Sigmoid colon (tissue), 6 donors: ENCODE measurements at regions not wholly inside any gene's neighbourhood (a gene's known extent, or its start where the extent isn't known, plus 50 kb on each side); places are given as distances from the start of the nearest gene placed in this dataset.

ENCODE experiments used
- DNase-seq: peaks from one replicate; pipeline ENCODE4 v3.0.0-alpha.2; 2019
- H3K27ac ChIP-seq, 4 donors: fragments of 200-600 bp; sonication (generic); one replicate each; pipeline ENCODE4 v1.5.1; 2016 to 2019; ENCODE audit warnings: mild to moderate bottlenecking in 1 of 4
- H3K27me3 ChIP-seq, 3 donors: fragments of 200-600 bp; sonication (generic); one replicate each; pipeline ENCODE4 v1.5.1; 2019; ENCODE audit warnings: mild to moderate bottlenecking in 1 of 3
- H3K36me3 ChIP-seq, 4 donors: fragments of 200-600 bp; sonication (generic); one replicate each; pipeline ENCODE4 v1.5.1; 2016 to 2019
- H3K4me1 ChIP-seq, 4 donors: fragments of 200-600 bp; sonication (generic); one replicate each; pipeline ENCODE4 v1.5.1; 2017 to 2019
- H3K4me3 ChIP-seq, 4 donors: fragments of 200-600 bp; sonication (generic); one replicate each; pipeline ENCODE4 v1.5.1; 2017 to 2019; ENCODE audit warnings: mild to moderate bottlenecking in 2 of 4, moderate library complexity in 1 of 4
- H3K9me3 ChIP-seq, 4 donors: fragments of 200-600 bp in 3 of 4; sonication (generic) in 3 of 4; one replicate each; pipeline versions ENCODE4 v1.5.1 to v1.6.1; 2013 to 2019
- EP300 ChIP-seq, 4 donors: sonication (generic); formaldehyde crosslinking; IDR thresholded peaks; one replicate each; pipeline ENCODE4 v1.6.1; 2017; ENCODE audit warnings: antibody characterized with exemption in 4 of 4
- POLR2A ChIP-seq, 2 donors: fragments of 450-650 bp; IDR thresholded peaks; one replicate each; pipeline ENCODE4 v1.6.1; 2016; ENCODE audit warnings: antibody characterized with exemption in 2 of 2, mild to moderate bottlenecking in 2 of 2, moderate library complexity in 2 of 2
- POLR2AphosphoS5 ChIP-seq, 4 donors: sonication (generic); formaldehyde crosslinking; IDR thresholded peaks; one replicate each; pipeline ENCODE4 v1.6.1; 2017; ENCODE audit warnings: antibody characterized with exemption in 4 of 4
- WGBS, 2 donors: extraction: QIAGEN DNeasy Blood & Tissue Kit; methylation state at CpG; one replicate each; pipeline ENCODE4 v1.1.7; 2013; 5-methylcytosine and 5-hydroxymethylcytosine counted together
- intact Hi-C: fragments of 100-400 bp; cut with DNase I; formaldehyde crosslinking; loops from one replicate; pipeline ENCODE4 v1.15.1; 2023
- TF ChIP-seq, protein P1 (sequence below), 4 experiments: fragments of 450-650 bp in 3 of 4; fragments of 200-600 bp in 1 of 4; IDR thresholded peaks; one replicate each; pipeline ENCODE4 v1.5.1; 2016 to 2019; ENCODE audit warnings: antibody characterized with exemption in 4 of 4, mild to moderate bottlenecking in 3 of 4, moderate library complexity in 2 of 4
- donor health status: healthy with polysubstance abuse.
- donor health status: healthy.

DNA sequence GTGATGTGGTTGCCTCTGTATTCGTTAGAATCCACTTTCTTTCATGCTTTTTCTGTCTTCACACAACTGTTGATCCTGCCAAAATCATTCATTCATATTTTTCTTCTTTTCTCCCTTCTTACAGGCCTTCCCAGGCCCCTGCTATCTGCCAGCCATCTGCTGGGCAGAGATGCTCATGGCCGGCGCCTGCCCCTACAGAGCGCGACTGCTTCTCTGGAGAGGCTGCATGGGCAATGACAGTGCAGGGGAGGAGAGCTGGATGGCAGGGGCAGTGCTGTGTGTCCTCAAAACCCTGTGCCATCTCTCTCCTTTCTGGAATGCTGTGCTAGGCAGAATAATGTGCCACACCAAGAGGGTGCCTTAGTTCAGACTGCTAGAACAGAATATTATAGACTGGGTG, 125.2 kb downstream of the INHBB start:
- DNase-seq, result peak; percentile 29
- no peaks in the 10 kb centered on the region for H3K27me3 ChIP-seq
- peaks cover 0 to 17% (median 9%) of the 10 kb centered on the region in 4 donors for H3K4me1 ChIP-seq
- WGBS, 2 donors, result 86 to 91% methylated on average over 5 of the region's 5 CpGs
- intact Hi-C loops, result no loop called here
- no peak overlapping the region for H3K4me3 ChIP-seq
- H3K9me3 ChIP-seq, result peaks cover 0 to 6% (median under 1%) of the 10 kb centered on the region in 4 donors
- H3K27ac ChIP-seq, result peak overlapping the region in 3 of 4 donors; percentile 48 to 69 (median 66)
- no peak for TF ChIP-seq POLR2A (IDR thresholded peaks at IDR 0.05)
- TF ChIP-seq, protein P1, sequence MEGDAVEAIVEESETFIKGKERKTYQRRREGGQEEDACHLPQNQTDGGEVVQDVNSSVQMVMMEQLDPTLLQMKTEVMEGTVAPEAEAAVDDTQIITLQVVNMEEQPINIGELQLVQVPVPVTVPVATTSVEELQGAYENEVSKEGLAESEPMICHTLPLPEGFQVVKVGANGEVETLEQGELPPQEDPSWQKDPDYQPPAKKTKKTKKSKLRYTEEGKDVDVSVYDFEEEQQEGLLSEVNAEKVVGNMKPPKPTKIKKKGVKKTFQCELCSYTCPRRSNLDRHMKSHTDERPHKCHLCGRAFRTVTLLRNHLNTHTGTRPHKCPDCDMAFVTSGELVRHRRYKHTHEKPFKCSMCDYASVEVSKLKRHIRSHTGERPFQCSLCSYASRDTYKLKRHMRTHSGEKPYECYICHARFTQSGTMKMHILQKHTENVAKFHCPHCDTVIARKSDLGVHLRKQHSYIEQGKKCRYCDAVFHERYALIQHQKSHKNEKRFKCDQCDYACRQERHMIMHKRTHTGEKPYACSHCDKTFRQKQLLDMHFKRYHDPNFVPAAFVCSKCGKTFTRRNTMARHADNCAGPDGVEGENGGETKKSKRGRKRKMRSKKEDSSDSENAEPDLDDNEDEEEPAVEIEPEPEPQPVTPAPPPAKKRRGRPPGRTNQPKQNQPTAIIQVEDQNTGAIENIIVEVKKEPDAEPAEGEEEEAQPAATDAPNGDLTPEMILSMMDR (IDR thresholded peaks at IDR 0.05), result no peak
- no peak for TF ChIP-seq EP300 (IDR thresholded peaks at IDR 0.05)
- TF ChIP-seq POLR2AphosphoS5 (IDR thresholded peaks at IDR 0.05), result no peak
- H3K36me3 ChIP-seq, result no peaks in the 10 kb centered on the region

DNA sequence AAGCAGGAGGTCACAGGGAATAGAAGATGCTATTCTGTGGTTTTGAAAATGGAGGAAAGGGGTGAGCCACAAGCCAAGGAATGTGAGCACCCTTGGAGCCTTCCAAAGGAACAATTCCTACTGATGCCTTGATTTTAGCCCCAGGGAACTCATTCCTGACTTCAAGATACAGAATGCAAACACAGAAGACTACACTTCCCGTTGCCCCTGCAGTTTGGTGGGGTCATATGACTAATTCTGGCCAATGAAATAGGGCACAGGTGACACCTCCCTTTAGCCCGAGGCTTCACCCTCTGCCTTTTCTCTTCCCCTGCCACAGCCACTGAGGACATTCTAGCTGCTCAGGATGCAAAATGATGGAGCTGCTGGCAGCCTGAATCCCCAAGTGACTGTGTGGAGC, 126.1 kb downstream of the INHBB start:
- TF ChIP-seq EP300 (IDR thresholded peaks at IDR 0.05) (no peak), POLR2A (IDR thresholded peaks at IDR 0.05) (no peak), POLR2AphosphoS5 (IDR thresholded peaks at IDR 0.05) (no peak)
- TF ChIP-seq, protein P1 (IDR thresholded peaks at IDR 0.05), result no peak
- DNase-seq, result no peak
- WGBS, 2 donors, result 43 to 47% methylated on average over 2 of the region's 2 CpGs
- H3K4me1 ChIP-seq, result peaks cover 0 to 17% (median 9%) of the 10 kb centered on the region in 4 donors
- H3K9me3 ChIP-seq, result peaks cover 0 to 6% (median under 1%) of the 10 kb centered on the region in 4 donors
- H3K36me3 ChIP-seq, result no peaks in the 10 kb centered on the region
- H3K4me3 ChIP-seq, result no peak overlapping the region
- intact Hi-C loops, result no loop called here
- no peaks in the 10 kb centered on the region for H3K27me3 ChIP-seq
- no peak overlapping the region for H3K27ac ChIP-seq

DNA sequence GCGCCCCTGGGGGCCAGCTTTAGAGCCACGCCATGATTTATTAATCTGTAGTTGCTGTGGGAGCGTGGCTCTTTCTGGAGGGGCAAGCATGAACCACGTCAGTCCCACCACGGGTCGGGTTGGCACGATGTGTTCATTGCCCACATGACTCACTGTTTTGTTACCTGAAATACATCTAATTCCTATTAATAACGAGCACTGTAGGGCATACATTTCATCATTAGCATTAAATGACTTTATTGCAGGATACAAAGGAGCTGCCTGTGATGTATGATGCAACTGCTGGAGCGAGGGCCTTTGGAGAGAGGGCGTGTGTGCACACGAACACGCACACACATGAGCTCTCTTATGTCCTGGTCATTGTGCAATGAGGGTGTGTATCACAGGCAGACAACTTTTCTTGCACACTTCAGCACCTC, 127.0 kb downstream of the INHBB start:
- Histone ChIP-seq H3K27ac (no peak overlapping the region), H3K4me3 (no peak overlapping the region), H3K4me1 (peaks cover 0 to 17% (median 9%) of the 10 kb centered on the region in 4 donors), H3K27me3 (no peaks in the 10 kb centered on the region), H3K9me3 (peaks cover 0 to 6% (median under 1%) of the 10 kb centered on the region in 4 donors), H3K36me3 (no peaks in the 10 kb centered on the region)
- WGBS, 2 donors, result 82 to 88% methylated on average over 12 of the region's 12 CpGs
- intact Hi-C loops, result no loop called here
- DNase-seq, result peak; percentile 21
- no peak for TF ChIP-seq EP300 (IDR thresholded peaks at IDR 0.05)
- TF ChIP-seq, protein P1 (IDR thresholded peaks at IDR 0.05), result no peak
- no peak for TF ChIP-seq POLR2A (IDR thresholded peaks at IDR 0.05)
- TF ChIP-seq POLR2AphosphoS5 (IDR thresholded peaks at IDR 0.05), result no peak

DNA sequence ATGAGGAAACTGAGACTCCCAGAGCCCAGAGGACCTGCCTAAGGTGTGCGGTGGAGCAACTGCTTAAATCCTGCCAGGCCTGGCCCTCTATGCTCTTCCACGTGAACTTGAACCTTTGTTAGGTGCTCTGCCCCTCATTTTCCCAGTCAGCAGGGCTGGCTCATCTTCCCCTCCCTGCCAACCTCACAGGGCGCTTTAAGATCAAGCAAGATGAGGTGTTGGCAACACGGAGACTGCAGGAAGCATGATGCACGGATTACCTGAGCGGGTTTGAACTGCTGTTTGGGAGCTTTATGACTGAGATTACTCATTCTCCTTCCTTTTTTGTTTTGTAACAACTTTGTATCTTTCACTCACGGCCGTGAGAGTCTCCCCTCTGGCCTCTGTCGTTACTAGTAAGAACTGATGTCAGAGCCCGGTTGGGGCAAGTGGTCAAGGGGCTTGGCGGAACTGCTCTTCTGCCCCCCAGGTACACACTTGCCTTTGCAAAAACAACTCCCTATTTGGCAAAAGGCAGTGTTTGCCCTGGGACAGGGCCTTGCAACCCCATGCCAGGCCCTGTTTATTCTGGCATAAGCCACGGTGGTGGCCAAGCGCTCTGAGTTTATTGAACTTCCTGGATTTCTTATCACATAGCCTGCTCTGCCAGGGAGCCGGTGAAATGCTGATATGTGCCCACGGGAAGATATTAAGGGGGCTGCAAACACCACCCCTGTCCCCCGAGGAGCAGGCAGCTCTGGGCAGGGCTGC, 127.8 kb downstream of the INHBB start:
- peak; percentile 33 for DNase-seq
- no peaks in the 10 kb centered on the region for H3K27me3 ChIP-seq
- 22 to 64% methylated on average over 16 of the region's 16 CpGs for WGBS, 2 donors
- no peak overlapping the region for H3K27ac ChIP-seq
- intact Hi-C loops, result no loop called here
- H3K36me3 ChIP-seq, result no peaks in the 10 kb centered on the region
- H3K4me3 ChIP-seq, result no peak overlapping the region
- TF ChIP-seq, protein P1 (IDR thresholded peaks at IDR 0.05), result no peak
- TF ChIP-seq POLR2A (IDR thresholded peaks at IDR 0.05) (no peak), EP300 (IDR thresholded peaks at IDR 0.05) (no peak), POLR2AphosphoS5 (IDR thresholded peaks at IDR 0.05) (no peak)
- H3K9me3 ChIP-seq, result peaks cover 0 to 6% (median under 1%) of the 10 kb centered on the region in 4 donors
- peaks cover 0 to 17% (median 9%) of the 10 kb centered on the region in 4 donors for H3K4me1 ChIP-seq
